A549 (cell line): ENCODE measurements at regions not wholly inside any gene's neighbourhood (a gene's known extent, or its start where the extent isn't known, plus 50 kb on each side); places are given as distances from the start of the nearest gene placed in this dataset.

Experiments
- ATAC-seq, 2 experiments: fragments of 200-7000 bp in 1 of 2; fragments of >200 bp in 1 of 2; cut with Nextera tagmentation in 1 of 2; cut with Tn5 transposase in 1 of 2; 3 replicates each; pipeline versions ENCODE4 v1.8.0 to v1.9.1; 2018 to 2020; ENCODE audit warnings: mild to moderate bottlenecking in 1 of 2, moderate library complexity in 1 of 2
- CTCF ChIA-PET: fragments of 300-600 bp; sonication (Branson Sonifier 250); formaldehyde crosslinking; extraction: SDS; loops from one replicate; lab custom pipeline; 2021; ENCODE audit warnings: antibody characterized with exemption, inconsistent platforms; lab: Yijun Ruan, JAX
- POLR2A ChIA-PET: fragments of 350-600 bp; formaldehyde crosslinking; extraction: SDS; loops from one replicate; lab custom pipeline; 2021; ENCODE audit warnings: antibody characterized with exemption, inconsistent platforms; lab: Yijun Ruan, JAX
- DNase-seq, 2 experiments: peaks; one replicate each; pipeline versions ENCODE4 v3.0.0 to v3.0.0-alpha.2; 2011 to 2016; ENCODE audit warnings: low read depth in 1 of 2, low spot score in 1 of 2
- FAIRE-seq: peaks from 2 replicates; lab custom pipeline; 2011; peaks lifted over from hg19 to GRCh38; lab: Jason Lieb, UNC
- H3K27ac ChIP-seq, 2 experiments: fragments of >200 bp; sonication (Bioruptor Twin); formaldehyde crosslinking; 3 replicates each; pipeline ENCODE4 v1.5.1; 2016 to 2017
- H3K4me1 ChIP-seq: fragments of >200 bp; sonication (Bioruptor Twin); formaldehyde crosslinking; 3 replicates; pipeline ENCODE4 v1.6.1; 2016
- H3K4me2 ChIP-seq: fragments of >200 bp; sonication (Bioruptor Twin); formaldehyde crosslinking; 3 replicates; pipeline ENCODE4 v1.6.1; 2016
- H3K4me3 ChIP-seq: fragments of >200 bp; sonication (Bioruptor Twin); formaldehyde crosslinking; 3 replicates; pipeline ENCODE4 v1.5.1; 2016
- H3K9me3 ChIP-seq: fragments of >200 bp; sonication (Bioruptor Twin); formaldehyde crosslinking; 3 replicates; pipeline ENCODE4 v1.6.1; 2016
- CHD2 ChIP-seq: fragments of 150-350 bp; IDR thresholded peaks from 2 replicates; pipeline ENCODE4 v1.6.1; 2014; ENCODE audit warnings: low read length; ENCODE audit not compliant: partially characterized antibody
- EHF ChIP-seq: fragments of 250-450 bp; sonication (Bioruptor Pico); IDR thresholded peaks from 2 replicates; pipeline ENCODE4 v1.5.0; 2020; ENCODE audit warnings: mild to moderate bottlenecking
- EHMT2 ChIP-seq: fragments of 200-600 bp; sonication (generic); IDR thresholded peaks from 2 replicates; pipeline ENCODE4 v1.6.1; 2016; ENCODE audit warnings: antibody characterized with exemption, low read depth, mild to moderate bottlenecking, moderate library complexity
- EP300 ChIP-seq, 2 experiments: fragments of >200 bp; sonication (Bioruptor Twin); formaldehyde crosslinking; IDR thresholded peaks; 2 replicates in 1 of 2; 3 replicates in 1 of 2; pipeline ENCODE4 v1.6.1; 2016 to 2017
- GATA3 ChIP-seq: IDR thresholded peaks from 2 replicates; pipeline ENCODE4 v1.6.1; 2012; ENCODE audit warnings: borderline replicate concordance
- HEYL ChIP-seq: fragments of 250-450 bp; sonication (Bioruptor Pico); IDR thresholded peaks from 2 replicates; pipeline ENCODE4 v1.8.0; 2021; ENCODE audit warnings: mild to moderate bottlenecking, moderate library complexity
- HOXB13 ChIP-seq: fragments of 250-450 bp; sonication (Bioruptor Pico); IDR thresholded peaks from 2 replicates; pipeline ENCODE4 v1.5.0; 2020; ENCODE audit warnings: low read depth, mild to moderate bottlenecking, moderate library complexity
- JUNB ChIP-seq: fragments of >200 bp; sonication (Bioruptor Twin); formaldehyde crosslinking; IDR thresholded peaks from 2 replicates; pipeline ENCODE4 v1.6.1; 2016
- KDM5A ChIP-seq: fragments of 200-600 bp; sonication (generic); IDR thresholded peaks from 2 replicates; pipeline ENCODE4 v1.6.1; 2016; ENCODE audit warnings: antibody characterized with exemption, mild to moderate bottlenecking
- MAZ ChIP-seq: fragments of 150-350 bp; IDR thresholded peaks from 2 replicates; pipeline ENCODE4 v1.6.1; 2014; ENCODE audit warnings: antibody characterized with exemption, low read depth, low read length, borderline replicate concordance
- MYC ChIP-seq: IDR thresholded peaks from 2 replicates; pipeline ENCODE4 v1.6.1; 2012; ENCODE audit warnings: mild to moderate bottlenecking, inconsistent platforms, low read length, improper control_type of control experiment, borderline replicate concordance
- NFE2L2 ChIP-seq: fragments of 150-350 bp; conservative IDR thresholded peaks from 2 replicates; pipeline ENCODE4 v1.6.1; 2014; ENCODE audit warnings: low read length
- PHF8 ChIP-seq: fragments of 200-600 bp; sonication (generic); IDR thresholded peaks from 2 replicates; pipeline ENCODE4 v1.6.1; 2016; ENCODE audit warnings: low read depth, mild to moderate bottlenecking, antibody characterized with exemption, moderate library complexity, borderline replicate concordance
- RARB ChIP-seq: fragments of 250-450 bp; sonication (Bioruptor Pico); IDR thresholded peaks from 2 replicates; pipeline ENCODE4 v1.8.0; 2021; ENCODE audit warnings: mild to moderate bottlenecking, moderate library complexity
- TFCP2L1 ChIP-seq: fragments of 250-450 bp; sonication (Bioruptor Pico); IDR thresholded peaks from 2 replicates; pipeline ENCODE4 v1.5.0; 2021; ENCODE audit warnings: mild to moderate bottlenecking
- ZSCAN20 ChIP-seq: fragments of 250-450 bp; sonication (Bioruptor Pico); IDR thresholded peaks from 2 replicates; pipeline ENCODE4 v1.8.0; 2022; ENCODE audit warnings: mild to moderate bottlenecking, moderate library complexity
- WGBS: methylation state at CpG from one replicate; pipeline ENCODE4 v1.1.6; 2017; ENCODE audit errors: missing lambda C conversion rate; 5-methylcytosine and 5-hydroxymethylcytosine counted together
- TF ChIP-seq, protein P1 (sequence below): fragments of 200-600 bp; sonication (generic); IDR thresholded peaks from 2 replicates; pipeline ENCODE4 v1.6.1; 2016; ENCODE audit warnings: antibody characterized with exemption, mild to moderate bottlenecking, moderate library complexity
- TF ChIP-seq, protein P2 (sequence below): fragments of 250-450 bp; sonication (Bioruptor Pico); IDR thresholded peaks from 2 replicates; pipeline ENCODE4 v1.5.0; 2020; ENCODE audit warnings: low read depth, mild to moderate bottlenecking, moderate library complexity
- TF ChIP-seq, protein P3 (sequence below): IDR thresholded peaks from 2 replicates; pipeline ENCODE4 v1.6.1; 2012; ENCODE audit warnings: low read depth, borderline replicate concordance

DNA sequence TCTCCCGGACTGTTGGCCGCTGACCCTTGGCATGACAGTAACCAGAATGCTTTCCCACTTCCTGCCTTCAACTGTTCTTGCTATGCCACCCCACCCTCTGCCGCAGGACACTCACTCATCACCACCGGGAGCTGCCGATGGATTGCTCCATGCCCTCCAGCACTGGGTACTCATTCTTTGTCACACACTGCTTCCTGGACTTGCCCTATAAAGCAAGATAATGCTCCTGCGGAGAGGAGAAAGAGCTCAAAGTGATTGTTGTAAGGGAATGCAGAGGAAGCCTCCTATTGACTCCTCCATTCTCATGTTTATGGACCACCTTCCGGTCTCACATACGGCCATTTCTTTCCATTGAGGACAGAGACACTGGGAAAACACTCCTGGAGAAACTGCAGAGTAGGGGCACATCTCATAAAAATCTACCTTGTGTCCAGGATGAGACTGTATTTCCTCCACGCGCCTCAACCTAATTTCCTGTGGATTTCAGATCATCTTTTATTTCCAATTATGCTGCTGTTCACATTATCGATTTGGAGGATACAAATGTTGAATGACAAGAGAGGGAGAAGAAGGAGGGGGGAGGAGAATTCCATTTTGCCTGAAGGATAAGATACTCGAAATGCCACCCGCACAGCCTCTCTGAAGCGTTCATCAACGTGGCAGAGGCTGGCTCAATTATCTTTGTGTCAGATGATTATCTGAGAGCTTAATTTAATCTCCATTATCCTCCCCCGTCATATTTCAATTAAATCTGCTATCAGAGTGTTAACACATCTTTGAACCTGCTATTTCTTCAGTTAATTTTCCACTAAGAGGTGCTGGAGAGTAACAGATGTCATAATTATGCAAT lies 486.1 kb upstream of the SALL1 start:
- DNase-seq (no peak), FAIRE-seq (no peak)
- H3K9me3 ChIP-seq: no peaks in the 10 kb centered on the region; the same call in 2 of the 3 replicates
- no peak overlapping the region for H3K4me3 ChIP-seq
- POLR2A ChIA-PET: no interaction called here
- TF ChIP-seq EHF (no peak), MAZ (no peak), JUNB (no peak), ZSCAN20 (CRISPR knock-in tag) (no peak), CHD2 (no peak), PHF8 (no peak), EP300 (IDR thresholded peaks at IDR 0.05) (no peak), TFCP2L1 (CRISPR knock-in tag) (no peak), RARB (CRISPR knock-in tag) (no peak), KDM5A (no peak), GATA3 (no peak), NFE2L2 (no peak), MYC (no peak), EHMT2 (no peak), HOXB13 (CRISPR knock-in tag) (no peak)
- TF ChIP-seq, protein P1, sequence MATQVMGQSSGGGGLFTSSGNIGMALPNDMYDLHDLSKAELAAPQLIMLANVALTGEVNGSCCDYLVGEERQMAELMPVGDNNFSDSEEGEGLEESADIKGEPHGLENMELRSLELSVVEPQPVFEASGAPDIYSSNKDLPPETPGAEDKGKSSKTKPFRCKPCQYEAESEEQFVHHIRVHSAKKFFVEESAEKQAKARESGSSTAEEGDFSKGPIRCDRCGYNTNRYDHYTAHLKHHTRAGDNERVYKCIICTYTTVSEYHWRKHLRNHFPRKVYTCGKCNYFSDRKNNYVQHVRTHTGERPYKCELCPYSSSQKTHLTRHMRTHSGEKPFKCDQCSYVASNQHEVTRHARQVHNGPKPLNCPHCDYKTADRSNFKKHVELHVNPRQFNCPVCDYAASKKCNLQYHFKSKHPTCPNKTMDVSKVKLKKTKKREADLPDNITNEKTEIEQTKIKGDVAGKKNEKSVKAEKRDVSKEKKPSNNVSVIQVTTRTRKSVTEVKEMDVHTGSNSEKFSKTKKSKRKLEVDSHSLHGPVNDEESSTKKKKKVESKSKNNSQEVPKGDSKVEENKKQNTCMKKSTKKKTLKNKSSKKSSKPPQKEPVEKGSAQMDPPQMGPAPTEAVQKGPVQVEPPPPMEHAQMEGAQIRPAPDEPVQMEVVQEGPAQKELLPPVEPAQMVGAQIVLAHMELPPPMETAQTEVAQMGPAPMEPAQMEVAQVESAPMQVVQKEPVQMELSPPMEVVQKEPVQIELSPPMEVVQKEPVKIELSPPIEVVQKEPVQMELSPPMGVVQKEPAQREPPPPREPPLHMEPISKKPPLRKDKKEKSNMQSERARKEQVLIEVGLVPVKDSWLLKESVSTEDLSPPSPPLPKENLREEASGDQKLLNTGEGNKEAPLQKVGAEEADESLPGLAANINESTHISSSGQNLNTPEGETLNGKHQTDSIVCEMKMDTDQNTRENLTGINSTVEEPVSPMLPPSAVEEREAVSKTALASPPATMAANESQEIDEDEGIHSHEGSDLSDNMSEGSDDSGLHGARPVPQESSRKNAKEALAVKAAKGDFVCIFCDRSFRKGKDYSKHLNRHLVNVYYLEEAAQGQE: no peak
- TF ChIP-seq, protein P2, sequence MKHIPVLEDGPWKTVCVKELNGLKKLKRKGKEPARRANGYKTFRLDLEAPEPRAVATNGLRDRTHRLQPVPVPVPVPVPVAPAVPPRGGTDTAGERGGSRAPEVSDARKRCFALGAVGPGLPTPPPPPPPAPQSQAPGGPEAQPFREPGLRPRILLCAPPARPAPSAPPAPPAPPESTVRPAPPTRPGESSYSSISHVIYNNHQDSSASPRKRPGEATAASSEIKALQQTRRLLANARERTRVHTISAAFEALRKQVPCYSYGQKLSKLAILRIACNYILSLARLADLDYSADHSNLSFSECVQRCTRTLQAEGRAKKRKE: no peak
- TF ChIP-seq, protein P3, sequence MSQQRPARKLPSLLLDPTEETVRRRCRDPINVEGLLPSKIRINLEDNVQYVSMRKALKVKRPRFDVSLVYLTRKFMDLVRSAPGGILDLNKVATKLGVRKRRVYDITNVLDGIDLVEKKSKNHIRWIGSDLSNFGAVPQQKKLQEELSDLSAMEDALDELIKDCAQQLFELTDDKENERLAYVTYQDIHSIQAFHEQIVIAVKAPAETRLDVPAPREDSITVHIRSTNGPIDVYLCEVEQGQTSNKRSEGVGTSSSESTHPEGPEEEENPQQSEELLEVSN: no peak
- TF ChIP-seq, all 56 proteins: peak for 0
- Histone ChIP-seq H3K4me2 (peak overlapping the region; percentile 14; the same call in 1 of the 3 replicates), H3K27ac (no peak overlapping the region; a peak in 1 of 6 replicates), H3K4me1 (peaks cover 9% of the 10 kb centered on the region; the same call in 2 of the 3 replicates)
- WGBS: 47% methylated on average over 16 of the region's 16 CpGs
- no peak for ATAC-seq
- CTCF ChIA-PET: no interaction called here

DNA sequence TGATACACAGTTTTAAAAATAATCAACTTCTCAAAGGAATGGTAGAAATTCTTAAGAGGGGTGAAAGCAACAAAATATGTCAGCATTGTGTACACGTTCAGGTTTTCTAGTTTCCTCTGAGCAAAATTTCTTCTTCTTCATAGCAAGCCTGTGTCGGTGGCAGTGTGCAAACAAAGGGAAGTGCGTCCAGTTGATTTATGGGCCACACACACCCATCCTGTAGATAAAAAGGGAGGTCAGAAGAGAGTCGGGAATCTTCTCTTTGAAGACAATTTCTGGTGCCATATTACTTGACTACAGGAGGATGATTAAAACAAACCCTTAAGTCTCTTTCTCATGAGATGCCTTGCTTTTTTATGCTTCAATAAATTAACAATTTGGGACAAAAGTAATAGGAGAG lies 484.1 kb upstream of the SALL1 start:
- H3K4me1 ChIP-seq: peaks cover 9% of the 10 kb centered on the region; the same call in 2 of the 3 replicates
- H3K4me3 ChIP-seq: no peak overlapping the region
- ATAC-seq (no peak), FAIRE-seq (no peak), DNase-seq (peak in 1 of 2 experiments; percentile 25)
- no peak overlapping the region for H3K27ac ChIP-seq
- H3K4me2 ChIP-seq: no peak overlapping the region; the same call in 2 of the 3 replicates
- 5% methylated on average over 4 of the region's 4 CpGs for WGBS
- no peak for TF ChIP-seq HEYL (CRISPR knock-in tag)
- TF ChIP-seq, all 56 proteins: peak for 0
- CTCF ChIA-PET: no interaction called here
- POLR2A ChIA-PET: no interaction called here
- no peaks in the 10 kb centered on the region; the same call in 2 of the 3 replicates for H3K9me3 ChIP-seq
